GM12892 (cell line): ENCODE measurements at regions not wholly inside any gene's neighbourhood (a gene's known extent, or its start where the extent isn't known, plus 50 kb on each side); places are given as distances from the start of the nearest gene placed in this dataset.
A peak's percentile ranks its signal among the peaks of the same experiment; 100 is the strongest.

Experiments used
- DNase-seq: peaks from one replicate; pipeline ENCODE4 v3.0.0; 2011; ENCODE audit not compliant: insufficient read length
- FAIRE-seq: peaks from 2 replicates; lab custom pipeline; 2011; peaks lifted over from hg19 to GRCh38; lab: Jason Lieb, UNC
- POLR2A ChIP-seq: IDR thresholded peaks from 2 replicates; pipeline ENCODE4 v1.6.1; 2011; ENCODE audit warnings: low read depth, low read length, control low read depth
- POLR2AphosphoS5 ChIP-seq: IDR thresholded peaks from 2 replicates; pipeline ENCODE4 v1.6.1; 2011; ENCODE audit warnings: low read depth, low read length, control low read depth
- TAF1 ChIP-seq: IDR thresholded peaks from 2 replicates; pipeline ENCODE4 v1.6.1; 2011; ENCODE audit warnings: low read depth, mild to moderate bottlenecking, control low read depth, low read length, borderline replicate concordance

GRCh38 chr9:89655990-89656657 lies 51.3 kb downstream of the GADD45G start:
- no peak for TF ChIP-seq TAF1
- no peak for TF ChIP-seq POLR2A
- TF ChIP-seq POLR2AphosphoS5: no peak
- no peak for DNase-seq
- peak; percentile 79 for FAIRE-seq

GRCh38 chr9:89657295-89657694 lies 52.5 kb downstream of the GADD45G start:
- no peak for FAIRE-seq
- no peak for DNase-seq
- TF ChIP-seq TAF1: no peak

DNA sequence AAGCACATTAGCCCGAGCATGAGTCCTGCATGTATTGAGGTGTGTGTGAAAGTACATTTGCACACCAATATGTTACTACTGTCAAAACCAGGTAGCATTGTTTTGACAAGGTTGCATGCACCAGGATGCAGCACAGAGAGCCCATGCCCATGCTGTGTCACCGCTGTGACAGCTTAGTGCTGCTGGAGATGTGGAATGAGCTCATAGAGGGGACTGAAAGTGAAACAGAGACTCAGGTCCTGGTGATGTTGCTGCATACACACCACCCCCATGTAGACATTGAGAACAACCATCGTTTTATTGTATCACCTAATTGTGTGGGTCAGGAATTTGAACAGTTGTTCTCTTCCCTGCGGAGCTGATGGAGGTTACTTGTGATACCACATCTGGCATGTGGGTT lies 53.0 kb downstream of the GADD45G start:
- FAIRE-seq (peak; percentile 89), DNase-seq (peak; percentile 36)
- TF ChIP-seq POLR2AphosphoS5 (no peak), TAF1 (no peak), POLR2A (no peak)

GRCh38 chr9:89658401-89658800 lies 53.6 kb downstream of the GADD45G start:
- TF ChIP-seq TAF1 (no peak), POLR2AphosphoS5 (no peak), POLR2A (no peak)
- FAIRE-seq (no peak), DNase-seq (no peak)

GRCh38 chr9:89658931-89659330 lies 54.1 kb downstream of the GADD45G start:
- DNase-seq (no peak), FAIRE-seq (no peak)
- TF ChIP-seq POLR2AphosphoS5 (no peak), POLR2A (no peak), TAF1 (no peak)

DNA sequence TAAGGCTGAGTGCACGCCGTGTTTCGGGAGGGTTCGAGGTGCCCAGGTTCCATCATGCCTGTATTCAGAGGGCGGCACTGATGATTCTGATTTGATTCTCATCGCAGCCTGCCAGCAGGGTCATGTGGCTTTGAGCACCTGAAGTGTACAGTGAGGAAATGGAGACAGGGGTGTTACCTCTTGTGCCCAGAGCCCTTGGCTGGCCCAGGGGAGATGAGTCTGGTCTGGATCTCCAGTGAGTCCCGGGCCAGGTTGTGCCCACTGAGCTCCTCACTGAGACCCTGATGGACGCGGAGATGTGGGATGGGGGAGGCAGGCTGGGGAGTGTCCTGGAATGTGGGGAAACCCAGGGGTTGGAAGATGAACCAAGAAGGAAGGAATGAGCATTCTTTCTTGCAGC lies 54.7 kb downstream of the GADD45G start:
- DNase-seq (no peak), FAIRE-seq (no peak)
- no peak for TF ChIP-seq POLR2A
- TF ChIP-seq TAF1: no peak
- no peak for TF ChIP-seq POLR2AphosphoS5

- TF ChIP-seq TAF1: no peak
- DNase-seq (no peak), FAIRE-seq (peak; percentile 44)
Measured at GRCh38 chr9:89659891-89660685, 55.3 kb downstream of the GADD45G start.

DNA sequence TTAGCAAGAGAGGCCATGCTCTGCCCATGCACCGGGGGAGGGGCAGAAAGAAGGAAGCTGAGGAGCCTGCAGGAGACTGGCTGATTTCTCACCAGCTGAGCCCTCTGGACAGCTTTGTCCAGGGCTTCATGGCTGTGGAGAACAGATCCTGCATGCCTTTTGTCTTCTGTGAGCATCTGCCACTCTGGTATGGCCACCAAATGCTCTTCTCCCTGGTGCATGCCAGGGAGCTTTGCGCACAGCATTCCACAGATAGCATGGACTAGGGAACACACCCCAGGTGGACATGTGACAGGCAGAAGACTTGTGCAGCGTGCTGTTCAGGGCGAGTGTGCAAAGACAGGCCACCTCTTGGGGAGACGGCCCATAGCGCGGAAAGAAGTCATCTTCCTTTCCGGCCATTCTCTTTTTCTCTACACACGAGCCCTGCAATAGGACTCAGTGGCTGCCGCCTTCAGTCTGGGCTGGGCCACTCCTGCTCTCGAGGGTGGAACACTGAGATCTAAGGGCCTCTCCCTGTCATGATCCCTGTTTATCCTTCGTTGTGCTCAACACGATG lies 56.7 kb downstream of the GADD45G start:
- no peak for FAIRE-seq
- TF ChIP-seq POLR2A: no peak
- TF ChIP-seq POLR2AphosphoS5: no peak
- no peak for TF ChIP-seq TAF1
- no peak for DNase-seq

GRCh38 chr9:89661956-89662717 lies 57.3 kb downstream of the GADD45G start:
- FAIRE-seq: no peak
- no peak for DNase-seq
- TF ChIP-seq POLR2AphosphoS5: no peak

DNA sequence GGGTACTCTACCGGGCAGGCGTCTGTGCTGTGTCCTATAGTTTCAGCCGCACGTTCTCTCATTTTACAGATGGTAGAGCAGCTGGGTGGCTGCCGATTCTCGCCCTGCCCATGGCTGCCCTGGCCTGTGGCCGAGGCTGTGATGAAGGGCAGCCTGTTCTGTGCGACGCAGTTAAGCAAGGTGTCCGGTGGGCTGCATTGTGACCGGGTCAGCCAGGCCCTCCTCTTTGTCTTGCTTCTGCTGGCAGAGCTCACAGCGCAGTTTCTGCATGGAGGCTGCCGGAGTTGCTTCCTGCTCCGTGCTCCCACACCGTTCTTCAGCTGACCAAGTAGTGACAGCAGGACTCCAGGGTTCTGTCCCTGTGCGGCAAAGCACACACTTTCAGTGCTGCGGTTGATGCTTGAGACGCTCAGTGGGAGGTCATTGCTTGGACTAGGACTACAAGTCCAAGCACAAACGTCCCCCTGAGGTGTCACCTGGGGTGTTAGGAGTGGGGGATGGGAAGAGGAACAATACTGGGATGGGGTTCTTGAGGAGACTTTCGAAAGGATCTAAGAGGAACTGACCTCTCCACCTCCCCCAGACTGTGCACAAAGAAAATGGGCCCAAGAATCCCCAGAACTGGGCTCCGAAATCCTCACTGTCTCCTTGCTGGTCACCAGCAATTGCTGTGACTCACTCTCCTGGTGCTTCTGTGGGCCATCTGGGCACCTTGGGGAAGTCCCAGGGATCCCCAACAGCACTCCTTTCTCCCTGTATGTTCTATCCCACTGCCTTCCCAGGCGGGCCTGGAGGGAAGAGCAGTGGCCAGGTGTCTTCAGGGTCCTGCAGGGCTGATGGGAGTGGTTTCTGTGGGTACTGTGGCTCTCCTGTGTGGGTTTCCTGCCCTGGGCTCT lies 58.2 kb downstream of the GADD45G start:
- TF ChIP-seq POLR2A (no peak), POLR2AphosphoS5 (no peak), TAF1 (no peak)

DNA sequence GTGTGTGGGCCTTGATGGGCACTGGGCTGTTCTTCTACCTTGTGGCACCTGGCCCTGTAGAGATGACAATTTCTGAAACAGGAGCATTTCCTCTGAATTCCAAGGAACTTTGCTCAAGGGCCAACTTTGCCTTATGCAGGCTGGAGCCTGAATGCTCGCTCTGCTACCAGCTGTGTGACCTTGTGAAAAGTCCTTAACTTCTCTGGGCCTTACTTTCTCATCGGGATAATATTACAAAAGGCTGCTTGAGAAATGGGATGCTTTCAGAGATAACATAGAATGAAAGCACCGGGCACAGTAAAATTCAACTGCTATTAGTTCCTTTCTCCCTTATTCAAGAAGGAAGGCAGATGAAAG lies 58.8 kb downstream of the GADD45G start:
- DNase-seq (no peak), FAIRE-seq (no peak)
- TF ChIP-seq POLR2AphosphoS5 (no peak), POLR2A (no peak), TAF1 (no peak)

More for the DNA sequence above, 58.2 kb downstream of the GADD45G start:
- no peak for DNase-seq
- FAIRE-seq: no peak
